NOMO-1 (cell line): ENCODE measurements at regions not wholly inside any gene's neighbourhood (a gene's known extent, or its start where the extent isn't known, plus 50 kb on each side); places are given as distances from the start of the nearest gene placed in this dataset.

Experiments used
- DNase-seq, 2 experiments: peaks; one replicate each; lab custom pipeline; 2025; ENCODE audit not compliant: unreplicated experiment in 2 of 2; lab: John Stamatoyannopoulos, UW

DNA sequence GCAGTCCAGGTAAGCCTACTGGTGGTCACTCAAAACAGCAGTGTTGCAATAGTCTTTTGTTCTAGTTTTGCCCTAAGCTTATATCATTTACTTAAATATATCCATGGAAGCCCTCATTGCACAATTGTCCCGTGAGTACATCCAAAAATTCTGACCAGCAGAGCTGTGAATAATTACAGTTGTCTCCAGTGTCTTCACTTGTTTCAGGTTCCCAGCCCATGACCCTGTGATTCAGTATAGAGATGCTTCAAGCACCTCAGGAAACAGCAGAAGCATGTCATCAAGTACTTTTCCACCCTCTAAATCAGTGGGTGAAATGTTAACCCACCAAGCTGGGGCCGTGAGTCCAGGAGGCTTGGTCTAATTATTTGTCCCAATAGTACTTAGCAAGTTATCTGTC lies 214.9 kb upstream of the RPS6KA3 start:
- no peak for DNase-seq

DNA sequence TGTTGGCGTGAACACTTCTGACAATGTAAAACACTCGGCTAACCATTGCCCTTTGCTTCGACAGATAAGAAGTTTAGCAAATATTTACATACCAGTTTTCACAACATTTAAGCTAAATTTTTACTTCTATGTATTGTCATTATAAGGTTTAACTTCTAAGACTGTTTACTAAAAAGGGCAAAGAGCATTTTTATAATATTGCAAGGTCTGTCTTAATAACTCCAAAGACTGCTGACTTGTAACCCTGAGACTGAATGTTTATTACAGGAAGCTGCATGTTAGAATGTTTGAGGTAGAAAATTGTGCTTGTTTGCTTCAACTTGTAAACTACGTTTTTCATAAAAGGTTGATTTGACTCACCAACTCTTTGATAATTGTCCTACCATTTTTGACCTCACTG lies 213.2 kb upstream of the RPS6KA3 start:
- DNase-seq, result no peak

DNA sequence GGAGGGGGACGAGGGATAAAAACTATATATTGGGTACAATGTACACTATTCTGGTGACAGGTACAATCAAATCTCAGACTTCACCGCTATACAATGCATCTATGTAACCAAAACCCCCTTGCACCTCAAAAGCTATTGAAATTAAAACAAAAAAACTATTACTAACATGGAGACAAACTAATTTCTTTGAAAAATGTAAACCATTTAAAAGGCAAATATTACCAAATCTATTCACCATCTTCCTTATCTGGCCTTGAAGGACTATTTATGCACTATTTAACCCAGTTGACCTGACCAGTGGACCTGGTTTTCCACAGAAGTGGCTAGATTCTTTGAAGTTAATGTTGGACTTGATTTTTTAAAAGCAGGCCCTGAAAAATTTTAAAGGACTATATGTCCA lies 212.3 kb upstream of the RPS6KA3 start:
- DNase-seq, result no peak

GRCh38 chrX:20477836-20478524 lies 211.3 kb upstream of the RPS6KA3 start:
- no peak for DNase-seq

DNA sequence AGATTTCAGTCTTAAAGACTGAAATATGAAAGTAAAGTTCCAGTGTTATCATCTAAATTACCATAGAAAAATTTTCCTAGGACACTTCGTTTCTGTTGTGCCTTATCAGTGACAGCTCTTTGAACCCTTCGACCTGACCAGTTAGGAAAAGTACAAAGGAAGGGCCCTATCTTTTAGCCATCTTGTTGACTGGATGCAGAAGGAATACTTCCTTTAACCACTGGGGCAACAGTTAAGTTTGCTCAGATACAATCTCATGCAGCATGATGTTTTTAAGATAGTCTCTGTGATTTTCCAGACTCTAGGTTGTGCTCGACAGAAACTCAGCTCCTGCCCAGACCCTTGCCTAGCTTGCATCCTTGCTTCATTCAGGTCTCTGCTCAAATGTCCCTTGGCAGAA lies 210.5 kb upstream of the RPS6KA3 start:
- no peak for DNase-seq

DNA sequence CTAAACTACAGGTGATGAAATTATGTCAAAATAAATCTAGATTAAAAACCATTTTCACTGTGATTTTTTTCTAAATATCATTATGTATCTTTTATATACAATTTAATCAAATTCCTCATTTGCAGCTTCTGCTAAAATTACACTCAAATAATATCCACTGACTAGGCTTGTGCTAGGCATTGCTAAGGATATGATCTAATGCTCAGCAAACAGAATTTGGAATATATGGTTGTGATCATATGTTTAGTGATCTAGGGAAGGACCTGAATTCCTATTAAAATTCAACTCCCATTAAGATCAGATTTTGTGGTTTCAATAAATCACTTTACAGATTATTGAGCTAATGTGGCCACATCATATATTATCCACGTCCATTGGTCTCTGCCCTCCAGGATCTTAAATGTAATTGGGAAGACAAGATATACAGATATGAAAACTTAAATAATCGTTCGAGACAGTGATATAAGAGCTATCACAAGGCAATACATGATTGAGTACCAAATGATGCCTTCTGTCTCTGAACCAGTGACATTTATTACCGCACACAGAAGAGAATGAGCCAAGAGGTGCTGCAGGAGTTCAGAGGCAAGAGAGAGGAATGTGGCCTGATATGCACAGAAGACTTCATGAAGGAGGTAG lies 206.0 kb upstream of the RPS6KA3 start:
- no peak for DNase-seq

DNA sequence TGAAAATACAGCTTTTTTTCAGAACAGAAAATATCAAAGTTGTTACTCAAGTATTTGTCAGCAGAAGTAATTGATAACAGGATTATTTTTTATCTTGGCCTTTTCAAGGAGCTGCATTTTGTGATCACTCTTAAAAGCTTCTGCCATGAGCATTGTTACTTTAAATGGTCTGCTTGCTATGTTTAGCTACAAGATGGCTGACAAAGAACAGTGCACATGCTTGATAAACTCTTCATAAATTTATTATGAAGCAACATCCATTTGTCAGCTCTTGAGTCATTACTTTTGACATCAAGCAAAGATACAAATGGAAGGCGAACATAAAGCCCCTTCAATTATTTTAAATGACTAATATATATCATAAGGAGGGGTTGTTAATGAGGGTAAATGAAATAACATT lies 205.4 kb upstream of the RPS6KA3 start:
- DNase-seq, result no peak

DNA sequence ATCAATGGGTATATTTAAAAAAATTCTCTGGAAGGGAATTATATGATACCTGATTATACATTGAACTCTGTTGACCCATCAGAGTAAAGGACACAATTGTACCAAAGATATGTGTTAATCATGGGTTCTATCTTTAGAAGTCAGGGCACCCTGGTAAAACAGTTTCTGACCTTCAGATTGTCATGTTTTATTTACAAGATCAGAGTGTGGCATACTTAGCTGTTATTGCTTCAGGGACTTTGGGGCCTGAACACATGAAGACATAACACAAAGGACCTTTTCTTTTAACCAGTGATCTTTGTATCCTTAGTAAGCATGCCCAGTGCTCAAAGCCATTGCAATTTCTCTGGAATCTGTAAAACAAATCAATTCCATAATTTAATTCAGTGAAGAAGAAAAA lies 204.8 kb upstream of the RPS6KA3 start:
- no peak for DNase-seq

DNA sequence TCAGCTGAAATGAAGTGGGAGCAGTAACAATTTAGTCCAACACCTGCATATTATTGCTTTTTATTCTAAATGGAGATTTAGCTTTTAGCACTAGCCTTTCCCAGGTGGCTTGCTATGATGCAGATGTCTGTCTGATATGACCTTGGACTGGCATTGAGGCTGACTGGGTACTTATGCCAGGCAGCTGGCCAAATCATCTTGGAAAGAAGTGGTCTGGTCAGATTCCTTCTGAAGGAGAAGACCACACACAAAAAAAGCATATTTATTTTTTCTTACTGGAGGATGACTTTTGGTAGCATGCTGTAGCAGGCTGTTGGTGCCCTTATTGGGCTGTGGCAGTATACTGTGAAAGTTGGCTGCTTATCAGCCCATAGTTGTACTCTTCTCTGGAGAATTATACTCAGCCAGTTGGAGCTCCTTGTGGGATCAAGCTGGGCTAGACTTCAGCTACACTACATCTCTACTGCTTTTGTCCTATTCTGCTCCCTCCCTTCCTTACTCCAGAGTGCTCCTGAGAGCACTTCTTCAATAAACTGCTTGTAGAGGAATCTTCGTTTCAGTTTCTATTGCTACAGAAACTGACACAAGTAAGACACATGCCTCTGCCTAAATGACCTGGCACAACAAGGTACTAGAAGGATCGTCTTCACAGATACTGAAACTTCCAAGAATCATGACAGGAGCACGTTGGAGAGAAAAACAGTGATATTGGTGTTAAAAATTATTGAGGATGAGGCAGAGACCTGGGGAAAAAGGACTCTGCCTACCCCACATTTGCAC lies 196.8 kb upstream of the RPS6KA3 start:
- no peak for DNase-seq

GRCh38 chrX:20461576-20461975 lies 194.9 kb upstream of the RPS6KA3 start:
- no peak for DNase-seq

DNA sequence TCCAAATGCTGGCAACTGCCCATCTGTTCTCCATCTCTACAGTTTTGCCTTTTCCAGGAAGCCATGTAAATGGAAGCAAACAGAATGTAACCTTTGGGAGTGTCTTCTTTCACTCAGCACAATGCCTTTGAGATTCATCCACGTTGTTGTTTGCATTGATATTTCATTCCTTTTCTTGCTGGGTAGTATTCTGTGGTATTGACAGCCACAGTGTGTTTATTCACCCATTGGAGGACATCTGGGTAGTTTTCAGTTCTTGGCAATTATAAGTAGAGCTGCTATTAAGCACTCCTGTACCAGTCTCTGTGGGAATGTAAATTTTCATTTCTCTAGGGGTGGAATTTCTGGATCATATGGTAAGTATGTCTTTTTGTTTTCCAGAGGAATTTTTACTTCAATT lies 194.3 kb upstream of the RPS6KA3 start:
- no peak for DNase-seq

DNA sequence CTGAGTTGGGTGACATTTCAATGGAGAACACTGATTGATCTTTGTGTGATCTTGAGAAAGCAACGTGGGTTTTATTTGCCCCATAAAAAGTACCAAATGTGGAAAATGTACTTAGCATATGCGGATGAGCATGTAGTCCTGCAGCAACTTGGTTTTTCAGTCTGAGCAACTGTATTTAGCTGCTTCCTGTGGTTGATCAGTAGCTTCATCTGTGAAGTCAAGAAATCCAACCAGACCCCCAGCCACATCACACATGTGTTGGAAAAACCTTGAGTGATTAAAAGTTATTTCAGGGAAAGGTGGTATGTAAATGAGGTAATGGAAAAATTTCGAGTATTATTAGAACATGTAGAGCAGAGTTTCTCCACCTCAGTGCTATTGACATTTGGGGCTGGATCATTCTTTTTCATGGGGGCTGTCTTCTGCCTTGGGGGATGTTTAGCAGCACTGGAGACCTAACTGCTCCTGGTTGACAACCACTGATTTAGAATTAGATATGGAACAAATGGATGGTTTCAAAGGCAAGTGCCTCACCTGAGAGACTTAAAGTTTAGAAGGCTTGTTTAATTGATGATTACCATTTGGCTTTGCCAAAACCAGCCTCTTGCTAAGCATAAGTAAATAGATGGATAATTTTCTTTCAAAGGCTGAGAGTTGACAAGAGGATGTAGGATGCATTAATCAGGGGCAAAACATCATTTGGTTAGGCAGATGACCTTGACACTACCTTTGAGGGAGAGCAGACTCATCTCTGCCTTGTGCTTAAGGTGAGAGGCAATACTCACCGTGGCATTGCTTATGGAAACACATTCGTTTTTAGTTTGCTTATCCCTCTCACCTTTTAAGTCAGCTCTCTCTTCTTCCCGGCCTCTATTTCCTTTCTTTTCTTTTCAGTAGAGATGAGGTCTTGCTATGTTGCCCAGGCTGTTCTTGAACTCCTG lies 193.0 kb upstream of the RPS6KA3 start:
- no peak for DNase-seq

GRCh38 chrX:20456971-20457370 lies 190.3 kb upstream of the RPS6KA3 start:
- no peak for DNase-seq

GRCh38 chrX:20455001-20455400 lies 188.3 kb upstream of the RPS6KA3 start:
- no peak for DNase-seq

DNA sequence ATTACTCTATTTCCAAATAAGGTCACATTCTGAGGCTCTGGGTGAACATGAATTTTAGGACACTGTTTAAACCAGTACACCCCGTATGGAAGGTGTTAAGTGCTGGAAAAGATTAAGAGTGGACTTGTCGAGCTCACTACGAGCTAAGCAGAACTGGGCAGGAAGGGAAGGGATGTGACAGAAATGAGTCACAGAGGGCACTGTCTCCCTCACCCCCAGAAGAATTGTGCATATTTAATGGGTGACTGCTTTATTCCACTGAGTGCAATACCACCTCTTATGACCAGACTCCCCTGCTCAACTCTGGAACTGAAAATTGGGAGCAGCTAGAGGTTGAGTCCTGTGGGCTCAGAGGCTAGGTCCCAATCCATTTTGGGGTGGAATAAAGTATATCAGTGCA lies 187.4 kb upstream of the RPS6KA3 start:
- DNase-seq, result no peak

- no peak for DNase-seq
Observed at GRCh38 chrX:20452487-20452886, 185.8 kb upstream of the RPS6KA3 start.

DNA sequence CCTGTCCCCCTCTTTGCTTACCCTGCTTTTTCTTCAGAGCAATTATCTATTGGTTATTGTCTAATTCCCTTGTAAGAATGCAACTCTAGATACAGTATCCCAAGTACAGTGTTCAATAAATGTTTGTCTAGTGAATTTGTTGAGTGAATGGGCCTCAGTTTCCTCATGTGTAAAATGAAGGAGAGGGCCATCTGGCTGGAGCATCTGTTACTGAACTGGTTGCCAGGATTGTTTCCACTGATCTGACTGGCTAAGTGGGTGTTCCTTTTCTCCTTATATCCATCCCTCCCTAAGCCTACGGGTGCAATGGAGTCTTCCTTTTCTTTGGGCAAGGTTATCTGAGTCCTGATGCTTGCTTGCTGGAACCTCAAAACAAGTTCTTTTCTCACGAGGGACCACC lies 185.2 kb upstream of the RPS6KA3 start:
- no peak for DNase-seq

GRCh38 chrX:20445109-20445508 lies 178.4 kb upstream of the RPS6KA3 start:
- no peak for DNase-seq

DNA sequence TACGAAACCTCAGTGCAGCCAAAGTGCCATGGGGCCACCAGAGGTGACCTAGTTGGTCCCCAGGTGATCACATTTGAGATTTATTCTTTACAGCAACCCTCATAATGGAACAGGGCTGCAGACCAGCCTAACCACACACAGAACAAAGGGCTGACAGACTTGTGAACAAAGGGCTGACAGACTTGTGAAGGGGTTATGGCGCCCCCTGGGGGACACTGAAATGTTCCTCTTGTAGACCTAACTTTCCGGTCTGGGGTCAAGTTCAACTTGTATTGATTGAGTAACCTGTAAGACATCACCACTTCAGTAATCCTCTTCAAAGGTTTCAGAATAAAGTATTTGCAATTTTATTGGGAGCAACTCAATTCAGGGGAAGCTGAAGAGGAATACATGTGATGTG lies 175.9 kb upstream of the RPS6KA3 start:
- peak; percentile 75 to 90 for DNase-seq

GRCh38 chrX:20441123-20441522 lies 174.4 kb upstream of the RPS6KA3 start:
- DNase-seq, result no peak
